Stimulated activated naive CD8-positive, alpha-beta T cell treated with anti-CD3 and anti-CD28 coated beads, Interleukin-15, amount 100 ng/mL, for 72 hours (primary cell): ENCODE measurements at regions not wholly inside any gene's neighbourhood (a gene's known extent, or its start where the extent isn't known, plus 50 kb on each side); places are given as distances from the start of the nearest gene placed in this dataset.

Experiments
- ATAC-seq: fragments of 150-1000 bp; cut with Tn5 transposase; 2 replicates; pipeline ENCODE4 v1.10.0; 2021; ENCODE audit warnings: mild to moderate bottlenecking, moderate library complexity
- DNase-seq, 2 donors: peaks; one replicate each; pipeline ENCODE4 v3.0.0; 2021 to 2022
- H3K27ac Mint-ChIP-seq, 2 donors: one replicate each; pipeline ENCODE4 v1.8.0; 2022; ENCODE audit warnings: mild to moderate bottlenecking in 2 of 2, mixed read lengths in 2 of 2, moderate library complexity in 2 of 2
- H3K27me3 Mint-ChIP-seq: one replicate; pipeline ENCODE4 v1.8.0; 2022; ENCODE audit warnings: mixed read lengths
- H3K4me1 Mint-ChIP-seq: one replicate; pipeline ENCODE4 v1.8.0; 2022; ENCODE audit warnings: mild to moderate bottlenecking, mixed read lengths
- H3K4me3 Mint-ChIP-seq, 2 donors: one replicate each; pipeline ENCODE4 v1.8.0; 2022; ENCODE audit warnings: mild to moderate bottlenecking in 2 of 2, mixed read lengths in 2 of 2, moderate library complexity in 1 of 2
- H3K9me3 Mint-ChIP-seq, 2 donors: one replicate each; pipeline ENCODE4 v1.8.0; 2022; ENCODE audit warnings: mixed read lengths in 2 of 2

DNA sequence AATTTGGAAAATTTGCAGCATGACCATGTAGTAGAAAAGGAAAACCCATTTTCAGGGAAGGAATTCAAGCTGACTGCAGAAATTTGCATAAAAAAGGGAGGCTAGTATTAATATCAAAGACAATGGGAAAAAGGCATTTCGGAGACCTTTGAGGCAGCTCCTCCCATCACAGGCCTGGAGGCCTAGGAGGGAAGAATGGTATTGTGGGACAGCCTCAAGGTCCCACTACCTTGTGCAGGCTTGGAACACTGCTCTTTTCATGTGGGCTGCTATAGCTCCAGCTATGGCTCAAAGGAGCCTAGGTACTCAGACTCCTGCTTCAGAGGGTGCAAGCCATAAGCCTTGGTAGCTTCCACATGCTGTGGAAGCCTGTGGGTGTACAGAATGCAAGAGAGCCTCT is 139.3 kb downstream of the C1orf94 start:
- ATAC-seq (no peak), DNase-seq (no peak)
- Mint-ChIP-seq H3K27me3 (no peaks in the 10 kb centered on the region), H3K4me3 (no peak overlapping the region), H3K27ac (no peak overlapping the region), H3K4me1 (no peaks in the 10 kb centered on the region), H3K9me3 (peaks cover 8 to 23% of the 10 kb centered on the region in 2 donors)

DNA sequence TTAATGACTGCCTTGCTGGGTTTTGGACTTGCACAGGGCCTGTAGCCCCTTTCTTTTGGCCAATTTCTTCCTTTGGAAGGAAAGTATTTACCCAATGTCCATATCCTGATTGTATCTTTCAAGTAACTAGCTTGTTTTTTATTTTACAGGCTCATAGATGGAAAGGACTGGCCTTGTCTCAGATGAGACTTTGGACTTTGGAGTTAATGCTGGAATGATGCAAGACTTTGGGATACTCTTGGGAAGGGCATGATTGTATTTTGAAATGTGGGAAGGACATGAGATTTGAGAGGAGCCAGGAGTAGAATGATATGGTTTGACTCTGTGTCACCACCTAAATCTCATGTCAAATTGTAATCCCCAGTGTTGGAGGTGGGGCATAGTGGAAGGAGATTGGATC is 140.1 kb downstream of the C1orf94 start:
- no peaks in the 10 kb centered on the region for H3K4me1 Mint-ChIP-seq
- peaks cover 8 to 23% of the 10 kb centered on the region in 2 donors for H3K9me3 Mint-ChIP-seq

DNA sequence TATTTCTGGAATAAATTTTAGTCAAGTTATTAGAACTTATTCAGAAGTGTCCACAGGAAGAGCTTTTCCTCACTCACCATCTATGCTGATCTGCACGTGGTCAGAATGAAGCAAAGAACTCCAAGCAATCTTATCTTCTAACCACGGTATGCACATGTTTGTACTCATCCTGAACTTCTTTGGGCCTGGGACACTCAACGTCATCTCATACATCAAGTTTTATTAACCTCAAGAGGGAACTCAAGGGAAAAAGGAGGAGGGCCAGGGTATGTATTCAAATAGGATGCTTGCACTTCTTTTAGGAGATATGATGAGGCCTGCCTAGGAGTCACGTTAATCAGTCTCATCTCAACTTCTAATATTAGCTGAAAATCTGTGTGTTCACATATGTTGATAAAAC is 142.5 kb downstream of the C1orf94 start:
- Mint-ChIP-seq H3K4me3 (no peak overlapping the region), H3K27me3 (no peaks in the 10 kb centered on the region), H3K4me1 (no peaks in the 10 kb centered on the region), H3K27ac (no peak overlapping the region), H3K9me3 (peaks cover 8 to 23% of the 10 kb centered on the region in 2 donors)
- DNase-seq (no peak), ATAC-seq (no peak)

More for the DNA sequence above, 140.1 kb downstream of the C1orf94 start:
- Mint-ChIP-seq H3K27ac (no peak overlapping the region), H3K4me3 (no peak overlapping the region), H3K27me3 (no peaks in the 10 kb centered on the region)
- ATAC-seq (no peak), DNase-seq (no peak)

DNA sequence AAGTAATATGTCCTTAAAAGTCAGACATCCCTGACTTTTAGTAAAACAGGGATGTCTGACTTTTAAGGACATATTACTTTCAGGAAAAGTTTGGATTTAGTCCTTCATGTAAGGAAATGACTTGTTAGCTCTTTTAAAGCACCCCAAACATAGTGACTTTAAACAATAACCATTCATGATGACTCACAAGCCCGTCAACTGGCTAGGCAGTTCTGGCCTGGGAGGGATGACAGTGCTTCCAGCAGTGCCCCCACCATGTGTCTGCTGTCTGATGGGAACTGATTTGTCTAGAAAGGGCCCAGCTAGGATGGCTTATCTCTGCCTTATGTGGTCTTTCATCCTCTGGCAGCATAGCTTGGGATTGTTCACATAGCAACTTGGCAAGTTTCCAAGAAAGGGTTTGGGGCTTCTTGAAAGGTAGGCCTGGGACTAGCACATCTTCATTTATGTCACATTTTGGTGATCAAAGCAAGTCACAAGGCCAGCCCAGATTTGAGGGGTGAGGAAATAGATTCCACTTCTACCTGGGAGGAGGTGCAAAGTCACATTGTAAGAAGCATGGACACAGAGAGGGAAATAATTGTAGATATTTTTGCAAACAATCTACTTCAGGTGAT is 143.5 kb downstream of the C1orf94 start:
- Mint-ChIP-seq H3K9me3 (peaks cover 7 to 22% of the 10 kb centered on the region in 2 donors), H3K4me1 (no peaks in the 10 kb centered on the region), H3K27ac (no peak overlapping the region), H3K27me3 (no peaks in the 10 kb centered on the region), H3K4me3 (no peak overlapping the region)
- ATAC-seq (no peak), DNase-seq (no peak)

DNA sequence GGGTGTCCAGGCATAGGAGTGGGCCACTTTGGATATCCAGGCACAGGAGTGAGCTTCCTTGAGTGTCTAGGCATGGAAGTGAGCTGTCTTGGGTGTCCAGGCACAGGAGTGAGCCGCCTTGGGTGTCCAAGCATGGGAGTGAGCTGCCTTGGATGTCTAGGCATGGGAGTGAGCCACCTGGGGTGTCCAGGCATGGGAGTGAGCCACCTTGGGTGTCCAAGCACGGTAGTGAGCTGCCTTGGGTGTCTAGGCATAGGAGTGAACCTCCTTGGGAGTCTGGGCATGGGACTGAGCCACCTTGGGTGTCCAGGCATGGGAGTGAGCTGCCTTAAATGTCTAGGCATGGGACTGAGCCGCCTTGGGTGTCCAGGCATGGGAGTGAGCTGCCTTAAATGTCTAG is 146.3 kb downstream of the C1orf94 start:
- no peaks in the 10 kb centered on the region for H3K9me3 Mint-ChIP-seq
- H3K27me3 Mint-ChIP-seq, result peaks cover 13% of the 10 kb centered on the region
- ATAC-seq (no peak), DNase-seq (no peak)
- H3K4me1 Mint-ChIP-seq, result no peaks in the 10 kb centered on the region
- H3K4me3 Mint-ChIP-seq, result no peak overlapping the region
- H3K27ac Mint-ChIP-seq, result no peak overlapping the region

DNA sequence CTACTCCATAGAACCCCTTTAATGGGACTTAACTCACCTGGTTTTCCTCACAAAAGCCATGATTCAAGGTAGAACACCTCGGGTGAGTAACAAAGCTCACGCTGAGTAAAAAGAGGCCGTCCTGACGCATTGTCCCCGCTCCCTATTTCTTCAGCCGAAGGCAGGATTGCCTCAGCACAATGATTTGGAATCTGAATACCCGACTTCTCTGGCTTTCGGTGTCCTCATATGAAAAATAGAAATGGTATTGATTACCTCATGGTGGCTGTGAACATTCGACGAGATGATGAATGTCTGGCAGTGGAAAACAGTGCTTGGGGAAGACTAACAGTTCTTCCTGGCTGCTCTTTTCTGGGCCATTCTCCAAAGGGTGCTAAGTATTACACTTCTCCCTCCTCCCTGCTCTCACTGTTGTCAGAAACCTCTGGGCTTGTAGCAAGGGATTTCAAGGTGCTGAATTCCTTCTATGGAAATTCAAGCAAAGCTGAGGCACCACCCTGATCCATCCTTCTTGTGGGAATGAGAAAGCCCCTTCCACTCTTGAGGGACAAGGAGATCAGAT is 148.3 kb downstream of the C1orf94 start:
- Mint-ChIP-seq H3K4me3 (no peak overlapping the region), H3K27me3 (peaks cover 20% of the 10 kb centered on the region), H3K4me1 (no peaks in the 10 kb centered on the region), H3K27ac (peak overlapping the region in 1 of 2 donors; percentile 68), H3K9me3 (no peaks in the 10 kb centered on the region)
- ATAC-seq, result no peak
- no peak for DNase-seq

DNA sequence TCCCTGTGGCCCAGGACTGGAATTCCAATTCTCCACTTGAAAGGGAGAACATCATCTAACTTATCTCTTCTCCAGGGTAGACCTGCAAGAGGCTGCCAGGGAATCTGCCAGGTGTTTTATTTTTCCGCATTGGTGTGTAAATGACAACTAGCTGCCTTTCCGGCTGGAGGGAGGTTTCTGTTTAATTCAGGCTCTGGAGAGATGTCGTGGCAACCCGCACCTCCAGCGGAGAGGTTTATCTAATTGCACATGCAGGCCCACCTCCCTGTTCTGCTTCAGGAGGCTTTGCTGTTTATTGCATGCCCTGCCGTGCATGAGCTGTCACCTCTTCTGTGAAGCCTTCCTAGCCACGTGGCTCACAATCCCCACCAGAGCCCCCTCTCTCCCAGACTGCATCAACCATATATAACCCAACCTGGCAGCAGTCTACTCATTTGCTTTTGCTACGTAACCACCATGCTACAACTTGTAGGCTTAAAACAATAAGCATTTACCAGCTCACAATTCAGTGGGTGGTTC is 151.6 kb downstream of the C1orf94 start:
- DNase-seq (no peak), ATAC-seq (no peak)
- no peaks in the 10 kb centered on the region for H3K4me1 Mint-ChIP-seq
- H3K27ac Mint-ChIP-seq, result peak overlapping the region in 1 of 2 donors; percentile 14
- no peak overlapping the region for H3K4me3 Mint-ChIP-seq
- no peaks in the 10 kb centered on the region for H3K9me3 Mint-ChIP-seq
- H3K27me3 Mint-ChIP-seq, result peaks cover 20% of the 10 kb centered on the region

DNA sequence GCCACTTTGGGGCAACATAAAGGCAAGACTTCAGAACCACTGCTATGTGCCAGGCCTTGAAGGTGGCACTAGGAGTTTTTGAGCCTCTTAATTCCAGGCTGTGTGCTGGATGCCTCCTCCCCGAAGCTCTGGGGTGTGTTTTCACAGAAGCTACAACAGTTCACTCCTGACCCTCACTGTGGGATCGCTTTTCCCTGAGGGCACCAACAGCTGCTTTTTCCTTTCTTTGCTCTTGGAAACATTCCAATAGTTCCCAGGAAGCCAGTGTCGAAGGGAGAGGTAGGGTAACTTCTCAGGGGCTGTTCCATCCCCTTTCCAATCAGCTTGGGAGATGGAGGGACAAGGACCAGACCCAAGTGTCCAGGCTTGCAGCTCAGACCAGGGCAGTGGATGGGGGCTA is 153.4 kb downstream of the C1orf94 start:
- Mint-ChIP-seq H3K4me3 (no peak overlapping the region), H3K27ac (no peak overlapping the region), H3K9me3 (no peaks in the 10 kb centered on the region), H3K4me1 (no peaks in the 10 kb centered on the region), H3K27me3 (peaks cover 20% of the 10 kb centered on the region)
- no peak for ATAC-seq
- DNase-seq, result no peak

DNA sequence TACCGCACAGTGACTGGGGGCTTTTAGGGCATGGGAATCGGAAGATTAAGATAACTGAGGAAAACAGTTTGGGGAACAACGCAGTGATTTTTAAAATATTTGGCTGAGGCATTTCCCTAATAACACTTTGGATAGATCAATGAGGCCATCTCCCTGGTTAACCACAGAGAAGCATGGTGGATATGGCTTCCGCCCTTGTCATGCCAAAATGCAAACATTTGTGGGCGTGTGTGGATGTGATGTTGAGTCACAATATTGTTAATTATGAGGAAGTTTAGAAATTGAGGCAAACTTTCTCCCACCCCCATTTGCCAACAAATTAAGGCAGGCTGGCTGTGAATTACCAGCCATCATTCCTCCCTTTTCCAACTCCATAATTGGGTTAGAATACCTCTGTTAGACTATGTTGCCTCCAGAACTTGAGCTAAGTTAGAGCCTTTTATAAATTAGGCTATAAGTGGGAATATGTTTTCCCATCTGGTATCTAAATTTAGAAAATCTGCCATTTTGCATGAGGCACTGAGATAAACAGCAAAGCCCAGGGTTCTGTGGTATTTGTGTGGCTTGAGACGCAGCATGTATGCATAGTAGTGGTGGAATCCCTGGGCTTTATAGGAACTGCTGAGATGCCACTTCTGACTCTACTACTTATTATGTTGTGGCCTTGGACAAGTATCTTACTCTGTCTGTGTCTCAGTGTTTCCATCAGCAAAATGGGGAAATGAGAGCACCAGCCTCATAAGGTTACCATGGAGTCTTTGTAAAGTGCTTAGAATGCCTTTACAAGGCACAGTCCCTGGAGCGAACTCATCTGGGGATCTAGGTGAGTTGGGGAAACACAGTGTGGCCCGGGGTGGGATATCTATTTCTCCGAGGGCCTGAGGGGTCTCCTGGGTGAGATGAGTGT is 154.6 kb downstream of the C1orf94 start:
- Mint-ChIP-seq H3K9me3 (no peaks in the 10 kb centered on the region), H3K27ac (no peak overlapping the region)

DNA sequence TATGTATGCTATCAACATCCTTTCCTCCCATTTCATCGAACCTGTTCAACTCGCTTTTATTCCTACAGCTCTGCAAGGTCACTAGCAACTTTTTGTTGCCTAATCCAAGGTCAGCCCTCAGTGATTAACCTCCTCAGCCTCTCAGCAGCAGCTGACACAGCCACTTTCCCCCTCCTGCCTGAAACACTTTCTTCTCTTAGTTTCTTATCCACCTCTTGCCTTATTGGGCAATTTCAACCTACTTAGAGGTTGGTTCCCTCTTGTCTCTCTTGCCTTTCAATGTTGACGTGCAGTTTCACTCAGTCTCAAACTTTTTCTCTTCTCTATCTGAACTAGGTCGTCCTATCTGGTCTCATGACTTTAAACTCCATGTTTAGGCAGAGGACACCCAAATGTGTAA is 156.3 kb downstream of the C1orf94 start:
- peaks cover 12% of the 10 kb centered on the region for H3K27me3 Mint-ChIP-seq
- no peak for ATAC-seq
- DNase-seq, result no peak
- H3K9me3 Mint-ChIP-seq, result no peaks in the 10 kb centered on the region
- H3K4me3 Mint-ChIP-seq, result no peak overlapping the region
- H3K4me1 Mint-ChIP-seq, result no peaks in the 10 kb centered on the region
- H3K27ac Mint-ChIP-seq, result no peak overlapping the region

More for the DNA sequence above, 154.6 kb downstream of the C1orf94 start:
- ATAC-seq, result no peak
- H3K4me1 Mint-ChIP-seq, result no peaks in the 10 kb centered on the region
- no peak for DNase-seq
- H3K4me3 Mint-ChIP-seq, result no peak overlapping the region
- peaks cover 18% of the 10 kb centered on the region for H3K27me3 Mint-ChIP-seq

DNA sequence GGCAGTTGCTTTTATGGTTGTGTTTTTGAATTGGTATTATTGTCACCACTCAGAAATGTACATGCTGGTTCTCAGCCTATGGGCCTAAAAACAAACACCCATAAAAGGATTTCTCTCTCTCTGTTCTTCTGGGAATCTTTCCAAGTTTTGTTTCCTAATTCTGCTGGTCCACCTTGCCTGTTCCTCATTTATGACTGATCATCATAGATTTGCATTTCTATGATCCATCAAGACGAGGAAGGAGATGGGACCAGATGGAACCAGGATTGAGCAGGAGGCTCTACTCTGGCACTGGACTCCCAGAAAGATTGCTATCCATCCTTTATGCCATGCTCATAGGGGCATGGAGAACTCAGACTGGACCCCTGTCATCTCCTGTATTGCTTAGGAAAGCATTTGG is 162.2 kb downstream of the C1orf94 start:
- Mint-ChIP-seq H3K27ac (no peak overlapping the region), H3K27me3 (peaks cover 22% of the 10 kb centered on the region), H3K4me1 (no peaks in the 10 kb centered on the region), H3K4me3 (no peak overlapping the region), H3K9me3 (no peaks in the 10 kb centered on the region)
- DNase-seq (no peak), ATAC-seq (no peak)

DNA sequence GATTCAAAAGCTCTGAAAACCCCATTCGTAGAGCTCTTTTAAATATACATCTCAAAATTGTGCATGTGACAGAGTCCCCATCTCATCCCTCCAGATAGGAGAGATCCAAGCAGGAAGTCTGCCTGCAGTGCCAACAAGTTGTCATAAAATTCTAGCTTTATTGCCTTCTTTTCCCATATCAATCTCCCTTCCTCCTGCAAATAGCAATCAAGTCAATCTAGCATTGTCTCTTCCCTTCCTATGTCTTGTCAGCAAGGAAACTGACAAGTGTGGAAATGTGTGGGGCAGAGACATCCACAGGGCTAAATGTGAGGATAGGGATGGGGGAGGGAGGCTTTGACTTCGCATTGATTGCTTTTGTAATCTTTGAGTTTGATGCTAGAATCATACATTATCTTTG is 165.2 kb downstream of the C1orf94 start:
- H3K27me3 Mint-ChIP-seq, result peaks cover 34% of the 10 kb centered on the region
- no peak for ATAC-seq

DNA sequence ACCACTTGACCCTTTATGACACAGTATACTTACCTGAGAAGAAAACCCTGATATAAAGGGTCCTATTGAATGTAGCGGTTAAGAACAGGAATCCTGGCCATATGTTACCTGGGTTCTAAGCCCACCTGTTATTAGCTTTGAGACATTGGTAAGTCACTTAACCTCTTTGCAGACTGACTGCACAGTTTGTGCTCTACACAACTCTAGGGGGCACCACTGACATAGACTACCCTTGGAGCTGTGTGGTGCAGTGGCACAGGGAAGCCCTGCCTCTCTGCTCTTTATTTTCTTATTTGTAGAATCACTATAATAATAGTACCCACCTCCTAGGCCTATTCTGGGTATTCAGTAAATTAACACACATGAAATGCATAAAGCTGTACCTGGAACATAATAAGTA is 165.6 kb downstream of the C1orf94 start:
- no peak for DNase-seq
- Mint-ChIP-seq H3K27me3 (peaks cover 39% of the 10 kb centered on the region), H3K27ac (peak overlapping the region in 1 of 2 donors; percentile 33), H3K4me3 (no peak overlapping the region), H3K4me1 (no peaks in the 10 kb centered on the region), H3K9me3 (no peaks in the 10 kb centered on the region)
- ATAC-seq, result no peak

More for the DNA sequence above, 165.2 kb downstream of the C1orf94 start:
- no peak overlapping the region for H3K27ac Mint-ChIP-seq
- no peaks in the 10 kb centered on the region for H3K9me3 Mint-ChIP-seq
- no peak for DNase-seq
- no peak overlapping the region for H3K4me3 Mint-ChIP-seq
- H3K4me1 Mint-ChIP-seq, result no peaks in the 10 kb centered on the region

DNA sequence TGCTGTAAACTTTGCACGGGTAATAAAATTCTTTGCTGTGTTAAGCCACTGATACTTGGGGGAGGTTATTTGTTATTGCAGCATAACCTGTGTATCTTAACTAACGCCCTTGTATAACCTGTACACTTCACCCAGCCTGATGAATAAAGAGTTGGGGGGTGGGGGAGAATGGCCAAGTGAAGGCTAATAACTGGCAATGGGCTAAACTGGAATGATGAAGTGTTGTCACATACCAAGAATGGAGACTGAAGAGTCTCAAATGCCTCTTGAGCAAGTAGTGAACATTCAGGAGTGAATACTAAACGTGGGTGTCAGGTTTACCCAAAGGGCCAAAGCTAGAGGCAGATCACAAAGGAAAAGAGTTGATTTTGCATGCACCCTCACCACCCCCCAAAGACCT is 169.4 kb downstream of the C1orf94 start:
- H3K27ac Mint-ChIP-seq, result no peak overlapping the region
- ATAC-seq (no peak), DNase-seq (no peak)
- no peaks in the 10 kb centered on the region for H3K9me3 Mint-ChIP-seq
- no peak overlapping the region for H3K4me3 Mint-ChIP-seq
- H3K27me3 Mint-ChIP-seq, result peaks cover 38% of the 10 kb centered on the region
- no peaks in the 10 kb centered on the region for H3K4me1 Mint-ChIP-seq

DNA sequence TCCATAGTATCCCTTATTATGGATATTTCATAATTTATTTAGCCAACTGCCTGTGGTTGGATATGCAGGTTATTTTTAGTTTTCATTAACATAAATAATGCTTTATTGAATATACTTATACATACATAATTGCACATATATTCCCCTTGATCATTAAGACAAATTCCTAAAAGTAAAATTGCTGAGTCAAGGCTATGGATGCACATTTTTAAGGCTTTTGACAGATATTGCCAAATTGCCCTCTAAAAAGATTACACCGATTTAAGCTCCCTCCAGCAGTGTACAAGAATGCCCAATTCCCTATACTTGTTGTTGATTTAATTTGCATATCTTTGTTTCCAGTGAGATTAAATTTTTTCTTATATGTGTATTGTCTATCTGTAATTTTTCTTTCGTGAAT is 176.7 kb downstream of the C1orf94 start:
- Mint-ChIP-seq H3K4me1 (no peaks in the 10 kb centered on the region), H3K4me3 (no peak overlapping the region), H3K27me3 (peaks cover 54% of the 10 kb centered on the region), H3K27ac (no peak overlapping the region), H3K9me3 (no peaks in the 10 kb centered on the region)
- DNase-seq, result no peak
- ATAC-seq, result no peak

DNA sequence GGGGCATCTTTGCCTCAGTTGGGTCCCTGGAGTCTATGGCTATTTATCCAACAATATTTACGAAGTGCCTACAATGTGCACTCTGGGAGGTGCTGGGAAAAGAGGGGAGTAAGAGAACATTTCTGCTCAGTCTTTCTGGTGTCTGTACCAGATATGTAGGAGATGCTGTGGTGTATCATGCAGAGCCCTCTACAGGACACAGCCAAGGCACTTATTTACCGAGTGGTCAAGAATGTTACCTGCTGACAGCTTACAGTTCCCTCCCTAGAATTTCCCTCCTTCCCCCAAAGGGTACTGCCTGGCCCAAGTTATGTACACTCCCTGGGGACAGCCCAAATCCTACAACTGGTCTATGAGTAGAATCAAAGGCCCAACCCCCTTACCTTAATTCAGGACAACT is 177.7 kb downstream of the C1orf94 start:
- Mint-ChIP-seq H3K4me1 (no peaks in the 10 kb centered on the region), H3K4me3 (no peak overlapping the region), H3K9me3 (no peaks in the 10 kb centered on the region), H3K27ac (no peak overlapping the region), H3K27me3 (peaks cover 64% of the 10 kb centered on the region)
- ATAC-seq, result no peak
- DNase-seq, result no peak
